ENCODE measurements at regions not wholly inside any gene's neighbourhood (a gene's known extent, or its start where the extent isn't known, plus 50 kb on each side); places are given as distances from the start of the nearest gene placed in this dataset.

DNA sequence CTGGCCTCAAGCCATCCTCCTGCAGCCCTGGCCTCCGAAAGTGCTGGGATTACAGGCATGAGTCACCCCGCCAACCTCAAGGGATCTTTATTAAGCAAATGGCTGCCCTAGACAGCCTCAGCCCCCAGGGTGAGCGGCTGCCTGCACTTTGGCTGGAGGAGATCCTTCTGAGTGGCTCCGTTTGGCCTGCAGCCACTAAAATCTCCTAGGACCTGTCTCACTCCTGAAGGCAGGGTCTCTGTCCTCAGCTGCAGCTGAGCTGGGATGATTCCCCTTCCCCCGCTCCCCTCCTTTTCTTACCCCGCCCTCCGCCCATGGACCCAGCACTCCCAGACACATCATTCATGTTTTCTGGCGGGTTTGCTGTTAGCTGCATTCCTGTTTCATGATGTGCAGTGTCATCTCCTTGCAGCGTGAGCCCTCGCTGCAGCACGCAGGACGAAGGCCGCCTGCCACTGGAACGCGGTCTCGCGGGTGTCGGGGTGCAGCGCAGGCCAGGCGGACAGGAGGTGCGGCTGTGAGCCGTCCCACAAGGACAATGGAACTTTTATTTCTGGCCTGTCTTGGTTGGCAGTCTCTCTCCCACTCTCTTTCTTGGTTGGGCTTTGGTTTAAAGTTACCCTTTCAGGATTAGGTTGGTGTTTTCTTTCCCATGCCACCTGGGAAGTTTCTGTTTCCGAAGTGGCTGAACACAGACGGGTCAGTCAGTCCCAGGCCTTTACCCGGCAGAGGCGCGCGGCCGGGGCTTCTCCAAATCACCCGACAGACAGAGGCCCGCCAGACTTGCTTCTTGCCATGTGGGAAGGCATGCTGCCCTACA is 137.1 kb downstream of the FOXD1 start:
- no CpG with 5 or more reads among the region's 31 CpGs for WGBS (ENCODE audit: insufficient coverage, insufficient read length)

DNA sequence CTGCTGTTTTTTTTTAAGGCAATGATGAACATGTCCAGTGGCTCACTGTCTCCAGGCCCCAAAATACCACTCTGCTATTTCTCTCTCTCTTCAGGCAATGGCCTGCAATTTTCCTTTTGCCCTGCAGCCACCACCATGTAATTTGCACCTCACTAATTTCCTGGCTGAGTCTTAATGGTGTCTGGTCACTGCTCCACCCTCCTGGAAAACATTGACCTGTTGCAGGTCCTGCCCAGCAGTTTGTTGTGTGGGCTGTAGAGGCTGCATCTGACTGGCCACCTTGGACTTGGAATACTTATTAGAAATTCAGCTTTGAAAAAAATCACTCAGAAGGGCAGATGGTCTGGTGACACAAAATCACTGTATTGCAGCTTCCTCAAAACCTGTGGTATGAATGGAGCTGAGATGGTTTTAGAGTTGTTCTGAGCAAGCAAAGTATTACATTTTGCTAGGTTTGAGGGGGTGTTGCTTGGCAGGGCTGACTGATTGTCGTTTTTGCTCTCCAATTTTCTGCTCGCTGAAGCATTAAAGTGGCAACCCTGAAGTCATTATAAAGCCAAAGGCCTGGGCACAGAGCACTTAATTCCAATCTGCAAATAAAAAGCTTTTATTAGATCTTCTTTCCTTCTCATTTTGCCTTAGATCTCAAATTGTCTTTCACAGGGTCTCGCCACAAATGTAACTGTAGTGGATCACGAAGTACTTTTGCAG is 134.8 kb downstream of the TMEM174 start:
- H3K9me3 ChIP-seq (ENCODE audit: control insufficient read depth, insufficient read depth, low read length), result no peaks in the 10 kb centered on the region
- H3K27ac ChIP-seq (ENCODE audit: low read length), result no peak overlapping the region
- peaks cover 4% of the 10 kb centered on the region; the same call in 1 of the 2 replicates for H3K4me1 ChIP-seq (ENCODE audit: control insufficient read depth, insufficient read depth, low read length)
- no CpG with 5 or more reads among the region's 4 CpGs for WGBS (ENCODE audit: insufficient coverage, insufficient read length)
- H3K36me3 ChIP-seq (ENCODE audit: control insufficient read depth, insufficient read depth, low read length), result no peaks in the 10 kb centered on the region
- H3K27me3 ChIP-seq (ENCODE audit: control insufficient read depth, insufficient read depth, low read length), result peaks cover 25% of the 10 kb centered on the region
- no peak for DNase-seq (ENCODE audit: low read depth, low spot score)
- no peak overlapping the region for H3K4me3 ChIP-seq (ENCODE audit: low read length)

More for the DNA sequence above, 137.1 kb downstream of the FOXD1 start:
- Histone ChIP-seq H3K27me3 (ENCODE audit: control insufficient read depth, insufficient read depth, low read length) (peaks cover 3% of the 10 kb centered on the region; the same call in 1 of the 2 replicates), H3K4me3 (ENCODE audit: low read length) (peak overlapping the region; percentile 23; the same call in 1 of the 2 replicates), H3K36me3 (ENCODE audit: control insufficient read depth, insufficient read depth, low read length) (no peaks in the 10 kb centered on the region), H3K27ac (ENCODE audit: low read length) (no peak overlapping the region), H3K4me1 (ENCODE audit: control insufficient read depth, insufficient read depth, low read length) (peaks cover 2% of the 10 kb centered on the region; the same call in 1 of the 2 replicates), H3K9me3 (ENCODE audit: control insufficient read depth, insufficient read depth, low read length) (no peaks in the 10 kb centered on the region)
- no peak for DNase-seq (ENCODE audit: low read depth, low spot score)

DNA sequence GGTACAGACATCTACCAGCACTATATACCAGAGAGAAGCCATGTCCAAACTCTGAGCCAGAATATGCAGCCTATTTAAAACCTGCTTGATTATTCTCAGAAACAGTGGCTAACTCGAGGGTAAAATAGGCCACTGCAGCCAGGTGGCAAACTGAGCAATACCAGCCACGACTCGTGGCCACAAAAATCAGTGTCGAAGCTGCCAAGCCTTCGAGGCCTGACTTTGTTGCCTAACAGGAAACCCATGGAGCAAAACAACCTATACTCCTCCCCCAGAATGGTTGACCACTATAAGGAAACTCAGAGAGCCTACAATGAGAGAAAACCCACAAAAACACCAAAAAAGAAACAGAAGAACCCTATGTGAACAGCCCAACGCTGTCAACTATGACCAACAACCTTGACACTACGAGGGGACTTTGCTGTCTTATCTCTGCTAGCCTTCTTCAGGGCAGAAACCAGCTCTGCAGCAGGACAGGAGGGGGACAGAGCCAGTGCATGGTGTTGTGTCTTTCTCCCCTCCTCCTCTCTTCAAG is 133.8 kb downstream of the TMEM174 start:
- Histone ChIP-seq H3K9me3 (ENCODE audit: control insufficient read depth, insufficient read depth, low read length) (no peaks in the 10 kb centered on the region), H3K4me1 (ENCODE audit: control insufficient read depth, insufficient read depth, low read length) (peaks cover 4% of the 10 kb centered on the region; the same call in 1 of the 2 replicates), H3K4me3 (ENCODE audit: low read length) (no peak overlapping the region), H3K36me3 (ENCODE audit: control insufficient read depth, insufficient read depth, low read length) (no peaks in the 10 kb centered on the region), H3K27ac (ENCODE audit: low read length) (no peak overlapping the region), H3K27me3 (ENCODE audit: control insufficient read depth, insufficient read depth, low read length) (peaks cover 34% of the 10 kb centered on the region)
- no CpG with 5 or more reads among the region's 7 CpGs for WGBS (ENCODE audit: insufficient coverage, insufficient read length)
- no peak for DNase-seq (ENCODE audit: low read depth, low spot score)

DNA sequence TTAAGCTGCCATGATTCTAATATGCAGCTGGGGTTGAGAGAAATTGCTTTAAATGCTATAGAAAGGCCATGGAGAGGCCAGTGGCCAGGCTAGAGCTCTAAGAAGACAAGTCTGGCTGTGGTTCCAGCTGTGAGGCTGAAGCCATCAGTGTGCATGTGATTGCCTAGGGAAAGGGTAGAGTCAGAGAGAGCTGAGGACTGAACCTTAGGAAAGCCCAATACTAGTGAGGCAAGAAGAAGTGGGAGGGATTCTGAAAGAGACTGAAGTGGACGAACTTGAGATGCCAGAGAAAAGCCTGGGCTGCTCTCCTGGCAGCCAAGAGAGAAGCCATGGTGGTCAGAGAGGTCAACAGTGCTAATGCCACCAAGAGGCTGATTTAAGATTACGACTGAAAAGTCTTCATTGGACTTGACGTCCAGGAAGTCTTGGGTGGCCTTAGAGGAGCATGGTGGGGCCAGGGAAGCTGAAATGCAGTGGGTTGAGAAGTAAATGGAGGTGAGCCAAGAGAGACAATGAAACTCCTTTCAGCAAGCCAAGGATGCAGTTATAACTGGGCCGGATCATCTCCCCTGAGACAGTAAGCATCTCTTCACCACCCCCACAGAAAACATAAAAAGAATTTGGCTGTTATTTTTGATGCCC is 133.2 kb downstream of the TMEM174 start:
- no CpG with 5 or more reads among the region's 4 CpGs for WGBS (ENCODE audit: insufficient coverage, insufficient read length)
- peaks cover 40% of the 10 kb centered on the region for H3K27me3 ChIP-seq (ENCODE audit: control insufficient read depth, insufficient read depth, low read length)
- no peaks in the 10 kb centered on the region for H3K9me3 ChIP-seq (ENCODE audit: control insufficient read depth, insufficient read depth, low read length)

DNA sequence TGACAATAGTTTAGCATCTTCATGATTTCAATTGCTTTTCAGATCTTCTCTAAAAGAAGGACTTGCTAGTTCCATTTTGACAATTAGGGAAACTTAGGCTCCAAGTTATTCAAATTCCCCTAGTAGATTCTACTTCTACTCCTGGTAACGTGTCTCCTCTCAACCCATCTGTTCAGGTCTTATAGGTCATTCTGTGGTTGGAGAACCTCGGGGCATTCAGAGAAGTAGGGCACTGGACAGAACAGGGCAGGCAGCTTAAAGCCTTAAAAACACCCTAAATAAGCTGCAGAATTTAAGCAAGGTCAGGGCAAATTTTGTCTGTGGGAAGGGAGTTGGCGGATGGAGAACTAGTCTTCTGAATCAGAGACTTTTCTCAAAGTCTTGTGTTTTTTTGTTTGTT is 132.4 kb downstream of the TMEM174 start:
- no peak for DNase-seq (ENCODE audit: low read depth, low spot score)
- no CpG with 5 or more reads among the region's 3 CpGs for WGBS (ENCODE audit: insufficient coverage, insufficient read length)
- no peak overlapping the region for H3K27ac ChIP-seq (ENCODE audit: low read length)
- no peaks in the 10 kb centered on the region for H3K9me3 ChIP-seq (ENCODE audit: control insufficient read depth, insufficient read depth, low read length)
- no peak overlapping the region for H3K4me3 ChIP-seq (ENCODE audit: low read length)
- H3K27me3 ChIP-seq (ENCODE audit: control insufficient read depth, insufficient read depth, low read length), result peaks cover 48% of the 10 kb centered on the region
- no peaks in the 10 kb centered on the region for H3K36me3 ChIP-seq (ENCODE audit: control insufficient read depth, insufficient read depth, low read length)
- H3K4me1 ChIP-seq (ENCODE audit: control insufficient read depth, insufficient read depth, low read length), result peaks cover 5% of the 10 kb centered on the region; the same call in 1 of the 2 replicates

More for the DNA sequence above, 133.2 kb downstream of the TMEM174 start:
- Histone ChIP-seq H3K36me3 (ENCODE audit: control insufficient read depth, insufficient read depth, low read length) (no peaks in the 10 kb centered on the region), H3K4me3 (ENCODE audit: low read length) (no peak overlapping the region), H3K4me1 (ENCODE audit: control insufficient read depth, insufficient read depth, low read length) (peaks cover 4% of the 10 kb centered on the region; the same call in 1 of the 2 replicates), H3K27ac (ENCODE audit: low read length) (no peak overlapping the region)
- DNase-seq (ENCODE audit: low read depth, low spot score), result no peak

DNA sequence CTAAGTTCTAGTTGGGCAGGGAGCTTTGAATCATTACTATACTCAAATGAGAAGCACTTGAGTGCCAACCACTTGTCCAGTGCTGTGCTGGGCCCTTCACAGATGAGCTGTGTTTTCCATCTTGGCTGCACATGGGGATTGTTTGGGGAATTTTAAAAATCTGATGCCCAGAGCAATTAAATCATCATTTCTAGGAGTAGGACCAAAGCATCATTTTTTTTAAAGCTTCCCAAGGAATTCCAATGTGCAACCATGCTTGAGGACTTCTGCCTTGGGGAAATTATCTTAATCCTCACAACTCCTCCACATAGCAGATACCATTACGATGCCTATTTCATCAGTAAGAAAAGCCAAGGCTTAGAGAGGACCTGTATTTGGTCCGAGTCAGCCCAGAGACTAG is 131.4 kb downstream of the TMEM174 start:
- Histone ChIP-seq H3K36me3 (ENCODE audit: control insufficient read depth, insufficient read depth, low read length) (no peaks in the 10 kb centered on the region), H3K9me3 (ENCODE audit: control insufficient read depth, insufficient read depth, low read length) (no peaks in the 10 kb centered on the region), H3K4me1 (ENCODE audit: control insufficient read depth, insufficient read depth, low read length) (peaks cover 5% of the 10 kb centered on the region; the same call in 1 of the 2 replicates), H3K4me3 (ENCODE audit: low read length) (no peak overlapping the region), H3K27me3 (ENCODE audit: control insufficient read depth, insufficient read depth, low read length) (peaks cover 56% of the 10 kb centered on the region), H3K27ac (ENCODE audit: low read length) (no peak overlapping the region)
- DNase-seq (ENCODE audit: low read depth, low spot score), result no peak
- WGBS (ENCODE audit: insufficient coverage, insufficient read length), result no CpG with 5 or more reads among the region's 2 CpGs

DNA sequence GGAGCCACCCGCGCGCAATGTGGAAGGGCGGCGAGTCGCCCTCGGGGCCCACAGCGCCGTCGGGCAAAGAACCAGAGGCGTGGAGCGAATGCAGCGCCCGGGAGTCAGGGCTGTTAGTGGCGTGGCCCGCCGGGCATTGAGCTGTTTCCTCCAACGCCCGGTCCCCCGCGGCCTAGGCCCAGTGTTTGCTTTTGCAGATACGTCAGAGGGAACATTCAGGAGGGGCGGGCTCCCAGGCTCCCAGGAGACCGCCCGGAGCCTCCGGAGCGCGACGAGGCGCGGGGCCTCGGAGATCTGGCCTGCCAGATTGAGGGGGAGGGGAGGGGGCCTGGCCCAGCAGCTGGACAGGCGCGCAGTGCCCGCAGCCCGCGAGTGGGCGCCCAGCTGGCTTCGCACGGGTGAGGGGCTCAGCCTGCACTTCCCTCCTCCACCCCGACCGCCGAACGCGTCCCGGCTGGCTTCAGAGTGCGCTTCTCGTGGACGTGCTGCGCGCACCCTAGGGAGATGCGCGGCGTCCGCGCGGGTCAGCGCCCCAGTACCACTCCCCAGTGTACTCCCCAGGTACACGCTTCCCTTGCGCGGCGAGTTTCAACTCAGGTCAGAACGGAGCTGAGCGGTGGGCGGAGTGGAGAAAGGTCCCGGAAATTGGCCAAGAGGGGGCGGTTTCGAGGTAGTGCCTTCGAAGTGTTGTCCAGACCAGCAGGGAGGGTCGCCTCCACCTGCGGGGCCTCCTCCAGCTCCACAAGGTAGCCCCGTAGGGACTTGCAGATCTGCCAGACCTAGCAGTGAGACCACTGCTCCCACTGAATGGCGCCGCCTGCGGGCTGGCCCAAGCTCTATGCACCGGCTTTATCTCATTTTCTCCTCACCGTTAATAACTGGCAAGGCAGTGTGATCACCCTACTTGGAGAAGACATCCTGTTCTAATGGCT is 130.4 kb downstream of the TMEM174 start:
- H3K9me3 ChIP-seq (ENCODE audit: control insufficient read depth, insufficient read depth, low read length), result no peaks in the 10 kb centered on the region
- H3K4me1 ChIP-seq (ENCODE audit: control insufficient read depth, insufficient read depth, low read length), result peaks cover 5% of the 10 kb centered on the region; the same call in 1 of the 2 replicates
- no peaks in the 10 kb centered on the region for H3K36me3 ChIP-seq (ENCODE audit: control insufficient read depth, insufficient read depth, low read length)
- WGBS (ENCODE audit: insufficient coverage, insufficient read length), result no CpG with 5 or more reads among the region's 77 CpGs
- H3K4me3 ChIP-seq (ENCODE audit: low read length), result peak overlapping the region; percentile 58; the same call in 1 of the 2 replicates
- peaks cover 65% of the 10 kb centered on the region for H3K27me3 ChIP-seq (ENCODE audit: control insufficient read depth, insufficient read depth, low read length)
- no peak overlapping the region for H3K27ac ChIP-seq (ENCODE audit: low read length)
- no peak for DNase-seq (ENCODE audit: low read depth, low spot score)

DNA sequence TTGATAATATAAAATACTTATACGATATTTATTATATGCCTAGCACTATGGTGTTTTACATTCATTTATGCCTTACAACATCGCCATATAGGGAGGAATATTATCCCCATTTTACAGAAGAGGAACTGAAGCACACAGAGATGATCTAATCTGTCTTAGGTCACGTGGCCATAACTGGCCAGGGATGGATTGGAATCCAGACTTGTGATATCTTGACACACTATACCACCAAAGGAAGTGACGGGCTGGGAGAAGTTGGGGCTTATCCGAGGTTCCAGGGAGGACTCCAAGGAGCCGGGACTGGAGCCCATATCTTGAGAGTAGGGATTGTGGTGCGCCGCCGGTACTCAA is 129.8 kb downstream of the TMEM174 start:
- Histone ChIP-seq H3K4me3 (ENCODE audit: low read length) (peak overlapping the region; percentile 58; the same call in 1 of the 2 replicates), H3K27ac (ENCODE audit: low read length) (no peak overlapping the region), H3K4me1 (ENCODE audit: control insufficient read depth, insufficient read depth, low read length) (peaks cover 7% of the 10 kb centered on the region), H3K27me3 (ENCODE audit: control insufficient read depth, insufficient read depth, low read length) (peaks cover 71% of the 10 kb centered on the region), H3K36me3 (ENCODE audit: control insufficient read depth, insufficient read depth, low read length) (no peaks in the 10 kb centered on the region), H3K9me3 (ENCODE audit: control insufficient read depth, insufficient read depth, low read length) (no peaks in the 10 kb centered on the region)
- no peak for DNase-seq (ENCODE audit: low read depth, low spot score)
- no CpG with 5 or more reads among the region's 9 CpGs for WGBS (ENCODE audit: insufficient coverage, insufficient read length)

DNA sequence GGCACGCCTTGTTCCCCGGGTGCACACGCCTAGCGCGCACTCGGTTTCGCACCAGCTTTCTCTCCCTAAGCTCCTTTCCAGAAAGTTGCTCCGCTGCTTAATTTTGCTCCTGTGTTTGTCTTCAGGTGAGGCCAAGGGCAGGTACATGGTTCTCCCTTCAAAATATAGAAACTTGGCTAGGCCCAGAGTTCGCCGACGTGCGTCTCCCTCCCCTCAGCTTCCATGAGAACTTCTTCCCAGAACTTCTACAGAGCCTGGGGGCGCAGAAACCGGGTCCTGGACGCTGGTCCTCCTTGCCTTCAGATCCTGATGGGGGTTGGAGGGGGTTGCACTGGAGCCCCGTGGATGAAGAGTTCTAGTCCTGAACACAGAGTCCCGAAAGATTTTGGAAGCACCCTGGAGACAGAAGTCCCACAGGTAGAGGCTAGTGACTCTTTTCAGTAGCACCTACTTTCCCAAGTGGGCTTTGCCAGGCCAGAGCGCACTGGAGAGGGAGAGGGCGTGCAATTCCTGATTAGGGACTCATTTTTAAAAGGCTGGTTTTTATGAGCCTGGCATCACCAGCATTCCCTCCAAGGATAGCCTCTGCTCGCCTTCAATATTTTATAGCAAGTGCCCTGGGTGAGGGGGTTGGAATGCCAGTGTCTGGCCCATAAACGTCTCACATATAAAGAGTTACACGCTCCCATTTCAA is 128.4 kb downstream of the TMEM174 start:
- Histone ChIP-seq H3K9me3 (ENCODE audit: control insufficient read depth, insufficient read depth, low read length) (no peaks in the 10 kb centered on the region), H3K4me3 (ENCODE audit: low read length) (no peak overlapping the region), H3K36me3 (ENCODE audit: control insufficient read depth, insufficient read depth, low read length) (no peaks in the 10 kb centered on the region), H3K27me3 (ENCODE audit: control insufficient read depth, insufficient read depth, low read length) (peaks cover 85% of the 10 kb centered on the region), H3K27ac (ENCODE audit: low read length) (no peak overlapping the region), H3K4me1 (ENCODE audit: control insufficient read depth, insufficient read depth, low read length) (peaks cover 7% of the 10 kb centered on the region)
- no peak for DNase-seq (ENCODE audit: low read depth, low spot score)
- WGBS (ENCODE audit: insufficient coverage, insufficient read length), result no CpG with 5 or more reads among the region's 22 CpGs
